NK-92 (cell line): ENCODE measurements at regions not wholly inside any gene's neighbourhood (a gene's known extent, or its start where the extent isn't known, plus 50 kb on each side); places are given as distances from the start of the nearest gene placed in this dataset.
"Not testable (repeated sequence)": the region's sequence is repeated elsewhere in the genome, so short reads cannot be mapped to it uniquely, and the experiment has no call there.

Source experiments
- DNase-seq: peaks from one replicate; lab custom pipeline; 2025; ENCODE audit not compliant: unreplicated experiment; lab: John Stamatoyannopoulos, UW

DNA sequence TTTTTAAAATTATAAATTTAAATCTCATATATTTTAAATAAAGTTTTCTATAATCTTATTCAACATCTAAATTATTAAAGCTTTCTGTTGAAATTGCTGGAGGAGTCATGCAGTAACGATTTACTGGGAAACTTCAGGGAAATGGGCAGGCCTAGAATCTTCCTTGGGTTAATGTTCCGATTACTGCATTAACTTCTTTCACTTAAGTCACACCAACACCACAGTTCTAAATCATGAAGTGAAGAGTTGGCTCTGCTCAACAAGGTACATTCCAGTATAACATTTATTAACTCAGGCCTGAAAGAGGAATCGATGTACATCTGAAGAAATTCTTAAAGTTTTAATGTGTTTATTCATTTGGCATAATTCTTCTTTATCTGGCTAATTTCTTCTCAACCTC lies 244.3 kb downstream of the CCER1 start:
- no peak for DNase-seq

DNA sequence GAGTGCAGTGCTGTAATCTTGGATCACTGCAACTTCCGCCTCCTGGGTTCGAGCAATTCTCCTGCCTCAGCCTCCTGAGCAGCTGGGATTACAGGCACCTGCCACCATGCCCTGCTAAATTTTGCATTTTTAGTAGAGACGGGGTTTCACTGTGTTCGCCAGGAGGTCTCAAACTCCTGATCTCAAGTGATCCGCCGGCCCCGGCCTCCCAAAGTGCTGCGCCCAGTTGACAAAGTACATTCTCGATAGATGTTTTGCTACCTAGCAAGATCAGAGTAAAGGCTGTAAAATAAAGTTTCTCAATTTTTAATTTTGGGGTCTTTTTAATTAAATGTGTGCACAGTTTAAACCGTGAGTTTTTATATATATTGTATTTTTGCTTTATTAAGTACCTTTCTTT lies 248.9 kb downstream of the CCER1 start:
- DNase-seq, result no peak

DNA sequence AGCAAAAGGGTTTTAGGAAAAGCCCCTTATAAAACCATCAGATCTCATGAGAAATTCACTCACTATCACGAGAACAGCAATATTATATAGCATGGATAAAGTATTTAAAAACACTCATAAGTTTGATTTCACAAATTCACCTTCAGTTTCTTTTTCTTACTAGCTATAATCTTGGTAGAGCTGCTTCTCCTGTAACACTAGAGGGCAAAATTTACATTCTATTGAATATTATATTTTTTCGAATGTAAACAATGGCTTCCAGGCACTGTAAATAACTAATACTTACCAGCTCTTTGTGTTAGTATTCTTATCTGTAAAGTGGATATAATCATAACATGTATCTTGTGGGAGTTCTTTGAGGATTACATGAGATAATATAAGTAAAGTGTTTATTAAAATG lies 259.6 kb downstream of the CCER1 start:
- no peak for DNase-seq

DNA sequence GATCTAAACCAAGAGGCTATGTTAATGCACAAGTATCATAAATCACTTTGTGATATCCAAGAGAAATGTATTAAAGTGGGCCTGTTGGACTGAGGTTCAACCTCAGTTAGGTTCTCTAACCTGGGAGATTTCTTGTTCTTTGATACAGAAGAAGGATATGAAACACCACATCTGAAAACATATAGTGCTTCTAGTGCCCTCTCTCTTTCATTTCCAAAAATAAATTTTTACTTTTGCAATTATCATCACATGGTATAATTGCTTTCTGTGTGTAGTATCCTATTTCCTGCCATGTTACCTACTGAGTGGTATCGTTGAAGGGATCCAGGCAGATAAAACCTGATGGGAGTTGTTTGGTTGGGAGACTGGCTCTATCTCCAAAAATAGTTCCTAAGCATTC lies 264.9 kb downstream of the CCER1 start:
- no peak for DNase-seq

DNA sequence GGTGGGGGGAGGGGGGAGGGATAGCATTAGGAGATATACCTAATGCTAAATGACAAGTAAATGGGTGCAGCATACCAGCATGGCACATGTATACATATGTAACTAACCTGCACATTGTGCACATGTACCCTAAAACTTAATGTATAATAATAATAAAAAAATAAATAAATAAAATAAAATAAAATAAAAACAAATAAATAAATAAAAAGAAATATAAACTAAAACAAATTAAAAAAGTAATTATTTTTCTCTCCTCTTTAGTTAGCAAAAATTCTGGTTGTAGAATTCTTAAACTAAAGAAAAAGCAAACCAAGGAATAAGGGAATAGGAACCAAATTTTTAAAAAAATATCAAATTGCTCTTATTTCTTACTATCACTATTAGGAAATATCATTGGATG lies 267.3 kb downstream of the CCER1 start:
- not testable (repeated sequence) for DNase-seq

DNA sequence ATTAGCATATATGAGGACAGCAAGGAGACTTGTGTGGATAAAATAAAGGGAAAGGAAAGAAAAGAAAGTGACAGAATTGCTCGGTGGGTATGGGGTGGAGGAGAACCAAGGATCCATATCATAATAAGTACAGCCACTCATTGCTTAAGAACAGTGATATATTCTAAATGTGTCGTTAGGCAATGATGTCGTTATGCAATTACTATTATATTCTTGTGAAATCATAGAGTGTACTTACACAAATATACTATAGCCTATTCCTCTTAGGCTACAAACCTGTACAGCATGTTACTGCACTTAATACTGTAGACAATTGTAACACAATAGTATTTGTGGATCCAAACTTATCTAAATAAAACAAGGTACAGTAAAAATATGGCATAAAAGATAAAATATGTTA lies 271.1 kb downstream of the CCER1 start:
- no peak for DNase-seq

DNA sequence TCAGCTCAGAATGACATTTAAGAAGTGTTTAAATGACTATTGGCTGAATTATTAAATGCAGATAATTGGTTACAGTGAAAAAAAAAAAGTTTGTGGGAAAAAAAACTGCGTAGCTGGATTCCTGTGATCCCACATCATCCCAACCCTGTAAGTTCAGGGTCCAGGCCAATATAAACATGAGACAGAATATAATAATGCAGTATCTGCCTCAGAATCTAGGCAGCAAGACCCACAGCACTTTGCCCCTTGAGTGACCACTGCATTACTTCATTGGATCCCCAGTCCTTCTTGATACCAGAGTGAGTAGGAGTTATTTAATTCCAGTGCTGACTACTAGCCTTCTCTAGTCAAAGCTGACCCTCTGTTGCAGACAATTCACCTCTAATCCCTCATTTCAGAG lies 272.6 kb downstream of the CCER1 start:
- DNase-seq, result no peak

DNA sequence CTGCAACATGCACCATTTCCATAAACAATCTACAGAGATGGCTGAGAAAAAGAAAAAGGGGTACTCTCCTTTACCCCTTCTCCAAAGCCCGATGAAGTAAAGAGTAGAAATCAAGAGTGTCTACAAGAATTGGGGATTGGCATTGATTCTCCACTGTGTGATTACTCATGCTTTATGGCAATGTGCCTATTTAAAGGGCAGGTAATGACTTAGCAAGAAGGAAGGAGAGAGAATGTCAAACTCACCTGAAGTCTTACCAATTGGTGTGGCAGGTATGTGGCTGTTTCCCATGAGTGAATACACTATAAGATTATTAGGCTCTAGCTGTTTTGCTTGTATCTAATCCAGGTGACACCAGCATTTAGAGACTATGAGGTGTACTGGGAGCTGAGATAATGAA lies 275.3 kb downstream of the CCER1 start:
- DNase-seq, result no peak

DNA sequence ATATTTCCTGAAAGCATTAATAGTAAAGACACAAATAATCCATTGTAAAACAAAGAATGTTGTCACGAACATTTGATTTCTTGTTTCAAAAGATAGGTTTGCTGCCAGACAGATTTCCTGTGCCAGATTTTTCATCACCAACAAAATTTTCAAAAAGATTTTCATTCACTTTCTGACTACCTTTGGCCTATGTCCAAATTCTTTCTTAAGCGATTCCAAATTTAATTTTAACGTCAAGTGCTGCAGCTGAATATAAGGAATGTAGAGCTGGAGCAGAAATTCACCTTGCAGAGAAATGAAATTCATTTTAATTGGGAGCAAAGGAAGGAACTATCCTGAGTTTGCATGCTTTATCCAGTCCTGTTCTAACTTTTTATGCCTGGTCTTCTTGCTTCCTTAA lies 277.4 kb downstream of the CCER1 start:
- DNase-seq, result no peak

DNA sequence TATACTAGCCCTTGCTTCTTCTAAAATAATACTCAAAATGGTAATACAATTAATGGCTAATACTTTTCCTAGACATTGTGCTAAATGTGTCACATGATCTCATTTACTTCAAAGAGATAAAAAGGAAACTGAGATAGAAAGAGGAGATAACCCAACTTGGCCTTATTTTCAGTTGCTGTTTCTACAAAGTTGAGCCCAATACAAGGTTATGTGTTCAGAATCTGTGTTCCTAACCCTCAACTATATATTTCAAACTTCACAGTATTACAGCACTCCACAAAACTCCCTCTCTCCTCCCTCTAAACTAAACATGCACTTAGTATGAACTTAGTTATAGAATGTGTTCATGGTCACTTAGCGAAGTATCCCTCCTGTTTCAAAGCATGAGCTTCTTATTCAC lies 277.9 kb downstream of the CCER1 start:
- DNase-seq, result no peak

DNA sequence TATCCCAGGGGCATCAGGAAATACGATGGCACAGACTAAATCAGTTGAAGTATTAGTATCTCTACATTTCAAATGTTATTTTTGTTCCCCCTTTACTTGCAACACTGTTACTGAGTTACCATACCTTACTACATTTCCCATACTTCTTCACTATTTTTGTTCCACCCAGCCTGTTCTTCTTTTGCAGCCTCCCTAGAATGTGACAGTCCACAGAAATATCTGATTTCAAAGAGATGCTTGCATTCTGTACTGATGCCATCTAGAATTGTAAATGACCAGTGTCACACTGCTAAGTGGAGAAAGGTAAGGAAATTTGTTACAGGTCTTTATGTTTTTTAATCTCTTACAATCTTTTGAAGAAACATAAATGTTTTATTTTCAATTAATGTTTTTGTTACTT lies 279.9 kb downstream of the CCER1 start:
- DNase-seq, result no peak

DNA sequence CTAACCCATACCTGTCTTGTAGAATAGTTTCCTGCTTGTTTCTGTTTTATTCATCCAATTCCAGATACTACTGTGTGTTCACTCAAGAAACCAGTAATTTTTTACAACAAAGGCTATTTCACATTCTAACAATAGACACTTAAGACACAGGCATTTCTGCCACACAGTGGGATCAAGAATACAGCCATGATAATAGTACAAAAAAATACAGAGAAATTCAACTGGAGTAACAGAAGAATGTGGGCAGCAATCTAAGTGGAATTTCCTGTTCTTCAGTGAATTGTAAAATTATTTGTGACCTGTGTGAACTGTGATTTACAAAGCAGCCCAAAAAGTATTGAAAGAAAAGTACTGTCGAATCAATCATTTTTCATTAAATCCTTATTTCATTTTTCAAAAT lies 282.9 kb downstream of the CCER1 start:
- no peak for DNase-seq

DNA sequence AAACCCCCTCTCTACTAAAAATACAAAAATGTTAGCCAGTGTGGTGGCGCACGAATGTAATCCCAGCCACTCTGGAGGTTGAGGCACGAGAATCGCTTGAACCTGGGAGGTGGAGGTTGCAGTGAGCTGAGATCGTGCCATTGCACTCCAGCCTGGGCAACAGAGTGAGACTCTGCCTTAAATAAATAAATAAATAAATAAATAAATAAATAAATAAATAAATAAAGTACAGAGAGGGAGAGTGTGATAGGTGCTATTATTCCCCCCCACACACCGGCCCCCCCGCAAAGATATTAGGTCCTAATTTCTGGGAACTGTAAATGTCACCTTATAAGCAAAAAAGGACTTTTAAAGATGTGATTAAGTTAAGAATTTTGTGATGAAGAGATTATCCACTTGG lies 291.0 kb downstream of the CCER1 start:
- not testable (repeated sequence) for DNase-seq

DNA sequence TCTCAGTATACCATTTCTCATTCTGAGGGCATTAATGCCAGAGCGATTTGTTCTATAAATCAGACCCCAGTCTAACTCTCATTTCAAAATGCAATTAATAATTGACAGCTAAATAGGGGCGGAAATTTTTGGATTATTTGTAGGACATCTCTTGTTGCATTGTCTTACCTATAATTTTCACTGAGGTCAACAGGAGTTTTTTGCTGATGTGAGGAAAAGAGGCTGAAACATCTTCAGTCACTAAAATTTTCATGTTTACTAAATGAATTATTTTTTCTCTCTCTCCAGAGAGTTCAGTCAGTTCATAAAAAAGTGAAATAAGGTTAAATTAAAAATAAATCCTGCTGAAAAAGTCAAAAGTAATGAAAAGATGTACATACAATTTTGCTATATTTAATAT lies 295.9 kb downstream of the CCER1 start:
- no peak for DNase-seq

DNA sequence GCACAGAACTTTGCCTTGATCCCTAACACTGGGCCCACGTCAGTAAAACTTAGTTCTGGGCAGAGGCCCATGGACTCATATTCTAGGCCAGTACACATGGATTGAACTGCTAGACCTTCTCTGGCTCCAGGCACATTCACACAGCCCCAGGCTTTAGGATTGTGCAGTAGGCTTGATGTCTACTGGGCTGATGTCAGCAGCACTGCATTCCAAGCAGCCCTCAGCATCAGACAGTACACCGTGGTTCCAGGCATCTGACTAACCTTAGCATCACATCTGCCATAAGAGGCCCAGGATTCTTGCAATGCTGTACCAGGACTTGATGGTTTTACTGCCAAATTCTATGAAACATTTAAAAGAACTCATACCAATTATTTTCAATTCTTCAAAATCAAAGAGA lies 301.9 kb downstream of the CCER1 start:
- no peak for DNase-seq

DNA sequence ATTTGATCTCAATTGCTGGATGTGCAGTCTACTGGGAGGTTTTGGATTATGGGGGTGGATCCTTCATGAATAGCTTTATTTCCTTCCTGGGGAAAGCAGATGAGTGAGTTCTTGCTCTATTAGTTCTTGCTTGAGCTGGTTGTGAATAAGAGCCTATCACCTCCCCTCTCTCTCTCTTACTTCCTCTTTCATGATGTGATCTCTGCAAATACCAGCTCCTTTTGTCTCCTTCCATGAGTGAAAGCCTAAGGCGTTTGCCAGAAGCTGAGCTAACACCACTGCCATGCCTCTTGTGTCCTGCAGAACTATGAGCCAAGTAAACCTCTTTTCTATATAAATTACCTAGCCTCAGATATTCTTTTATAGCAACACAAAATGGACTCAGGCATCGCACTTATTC lies 302.7 kb downstream of the CCER1 start:
- no peak for DNase-seq

DNA sequence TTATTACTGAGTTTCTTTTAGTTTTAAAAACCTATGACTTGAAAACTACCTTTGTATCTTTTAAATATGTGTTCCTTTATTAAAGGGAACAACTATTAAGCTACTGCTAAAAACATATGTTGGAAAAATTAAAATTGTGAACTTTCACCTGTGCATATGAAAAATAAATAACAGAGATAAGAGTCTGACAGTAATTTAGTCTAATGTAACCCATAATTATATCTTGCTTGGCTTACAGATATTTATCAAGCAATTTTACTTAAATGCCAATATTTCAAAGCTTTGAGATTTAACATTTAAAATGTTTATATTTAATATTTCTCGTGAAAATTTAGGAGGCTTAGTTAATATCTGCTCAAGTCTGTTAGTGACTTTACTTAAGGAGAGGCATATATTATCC lies 309.8 kb downstream of the CCER1 start:
- DNase-seq, result no peak

DNA sequence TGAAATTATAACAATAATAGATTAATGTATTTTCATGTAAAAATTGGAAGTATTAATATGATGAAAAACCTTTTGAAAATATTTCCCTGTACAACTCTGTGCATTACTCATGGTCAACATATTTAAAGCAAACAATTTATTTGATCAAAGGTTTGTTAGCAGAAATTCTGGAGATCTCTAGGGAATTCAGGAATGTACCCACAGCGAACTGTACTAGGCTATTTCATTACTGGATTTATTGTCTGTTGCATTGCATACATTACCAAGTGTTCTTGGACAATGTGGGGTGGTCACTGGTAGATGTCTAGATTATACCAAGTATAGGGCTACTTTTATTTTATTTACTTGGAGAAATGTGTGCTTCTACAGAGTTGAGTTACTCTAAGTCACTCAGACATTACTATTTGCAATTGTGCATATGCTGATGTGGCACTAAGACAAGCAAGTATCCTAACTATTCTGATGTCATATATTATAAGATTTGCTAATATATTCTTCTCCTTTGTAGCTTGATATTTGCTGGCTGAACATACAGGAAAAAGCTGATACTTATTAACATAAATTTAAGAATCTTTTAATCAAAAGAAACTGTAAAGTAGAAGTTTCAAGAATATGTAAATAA lies 323.3 kb downstream of the CCER1 start:
- no peak for DNase-seq

DNA sequence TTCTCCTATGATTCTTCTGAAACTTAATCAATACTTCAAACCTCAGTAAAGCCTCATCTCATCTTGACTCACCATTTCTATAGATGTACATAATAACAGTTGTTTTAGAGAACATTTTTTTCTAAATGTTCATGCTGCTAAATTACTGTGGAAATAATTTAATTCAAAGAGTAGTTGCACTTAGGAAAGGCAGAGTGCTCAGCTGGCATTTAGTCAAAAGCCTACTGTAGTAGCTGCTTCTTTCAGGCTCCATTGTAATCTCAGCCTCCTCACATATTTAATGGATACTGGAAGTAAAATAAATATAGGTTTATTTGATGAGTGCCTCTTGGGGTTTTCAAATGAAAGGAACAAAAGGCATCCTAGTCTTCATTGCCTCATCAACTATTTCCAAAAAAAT lies 325.0 kb downstream of the CCER1 start:
- DNase-seq, result no peak

DNA sequence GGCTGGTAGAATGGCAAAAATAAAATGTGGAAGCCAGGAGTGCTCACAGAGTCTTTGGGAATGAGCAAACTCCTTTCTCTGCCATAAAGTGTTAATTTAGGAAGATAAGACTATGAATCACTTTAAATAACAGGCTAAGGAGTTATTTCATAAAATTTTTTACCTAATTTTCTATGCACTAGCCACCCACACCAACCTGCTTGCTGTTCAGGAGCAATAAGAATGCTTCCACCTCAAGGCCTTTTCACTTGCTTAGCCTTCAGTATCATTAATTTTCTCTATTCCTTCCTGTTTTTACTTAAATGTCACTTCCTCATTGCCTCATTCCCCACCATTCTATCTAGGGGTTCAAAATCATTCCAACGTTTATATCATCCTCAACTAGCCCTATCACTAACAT lies 326.8 kb downstream of the CCER1 start:
- no peak for DNase-seq

DNA sequence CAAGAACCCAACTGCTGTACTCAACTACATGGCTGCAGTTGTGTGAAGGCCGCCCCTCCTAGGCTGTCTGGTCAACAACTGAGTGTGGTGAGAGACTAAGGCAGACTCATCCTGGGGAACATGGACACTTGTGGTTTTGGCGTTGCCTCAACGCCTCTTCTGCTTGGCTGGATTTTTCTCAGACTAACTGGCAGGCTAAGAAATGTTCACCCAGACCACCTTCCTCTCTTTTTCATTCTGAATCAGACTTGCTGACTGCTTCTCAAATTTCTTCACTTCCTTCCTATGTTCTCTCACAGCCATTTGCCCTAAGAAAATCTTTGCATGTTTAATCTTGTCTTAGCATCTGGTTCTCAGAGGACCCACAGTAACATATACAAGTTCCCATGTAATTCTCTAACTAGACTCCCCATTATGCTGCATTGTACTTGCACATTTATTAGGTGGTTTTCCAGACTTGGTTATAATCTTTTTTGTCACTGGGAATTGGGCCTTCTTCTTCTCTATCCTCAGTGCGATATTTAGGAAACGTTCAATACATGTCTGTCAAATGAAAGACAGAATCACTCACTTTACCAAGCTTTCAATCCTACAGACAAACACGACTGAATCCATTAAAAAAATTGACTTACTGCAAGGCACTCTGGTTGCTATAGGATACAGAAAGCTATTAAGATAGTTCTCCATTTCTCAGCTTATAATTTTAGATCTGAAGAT lies 327.6 kb downstream of the CCER1 start:
- DNase-seq, result no peak

DNA sequence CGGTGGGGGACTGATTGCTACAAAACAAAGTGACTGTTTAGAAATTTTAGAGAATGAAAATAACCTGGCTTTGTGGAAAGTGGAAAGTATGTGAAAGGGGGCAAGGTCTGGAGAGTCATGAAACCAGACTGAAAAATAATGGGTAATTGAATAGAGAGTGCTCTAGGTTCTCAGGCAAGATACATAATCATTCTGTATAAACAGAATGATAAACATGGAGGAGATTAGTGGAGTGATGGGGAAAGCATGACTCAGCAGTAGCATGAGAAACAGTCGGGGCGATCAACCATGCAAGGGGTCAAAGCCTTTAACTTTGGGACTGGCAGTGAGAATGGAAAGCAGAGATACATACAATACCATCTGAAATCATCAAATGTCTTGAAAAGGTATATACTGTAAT lies 332.5 kb downstream of the CCER1 start:
- no peak for DNase-seq

DNA sequence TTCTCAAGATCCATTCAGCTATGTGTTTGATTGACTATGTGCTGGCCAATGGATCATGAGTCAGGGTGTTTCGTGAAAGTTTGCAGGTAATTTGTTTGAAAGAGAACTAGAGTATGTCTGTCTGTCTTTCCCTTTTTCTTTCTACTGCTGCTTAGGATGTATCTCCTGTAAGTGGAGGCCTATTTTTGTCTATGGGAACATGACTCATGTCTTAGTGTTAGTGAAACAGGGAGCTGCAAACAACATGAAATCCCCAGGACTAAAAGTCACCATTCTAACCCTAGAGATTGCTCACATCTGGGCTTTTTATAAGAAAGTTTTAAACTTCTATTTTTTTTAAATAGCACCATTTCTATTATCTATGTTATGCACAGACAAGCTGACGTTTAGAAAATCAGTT lies 333.0 kb downstream of the CCER1 start:
- no peak for DNase-seq
